GM18870 (cell line): ENCODE measurements at regions not wholly inside any gene's neighbourhood (a gene's known extent, or its start where the extent isn't known, plus 50 kb on each side); places are given as distances from the start of the nearest gene placed in this dataset.
"Not testable (repeated sequence)": the region's sequence is repeated elsewhere in the genome, so short reads cannot be mapped to it uniquely, and the experiment has no call there.

ENCODE experiments used
- ATAC-seq: cut with Tn5 transposase; IDR thresholded peaks from one replicate; pipeline ENCODE4 v1.9.1; 2021; ENCODE audit warnings: moderate library complexity; ENCODE audit not compliant: unreplicated experiment

GRCh38 chr1:99533909-99534637, 111.8 kb upstream of the PALMD start:
- no peak for ATAC-seq

- no peak for ATAC-seq
Measured at GRCh38 chr1:99534638-99534930, 111.3 kb upstream of the PALMD start.

- ATAC-seq: no peak
Measured at GRCh38 chr1:99535470-99536164, 110.3 kb upstream of the PALMD start.

- no peak for ATAC-seq
Measured at GRCh38 chr1:99537886-99538617, 107.9 kb upstream of the PALMD start.

GRCh38 chr1:99538618-99538956, 107.3 kb upstream of the PALMD start:
- ATAC-seq: no peak

GRCh38 chr1:99539131-99539530, 106.8 kb upstream of the PALMD start:
- ATAC-seq: no peak

GRCh38 chr1:99540744-99541143, 105.2 kb upstream of the PALMD start:
- ATAC-seq: no peak

- ATAC-seq: no peak
Measured at GRCh38 chr1:99544328-99544727, 101.6 kb upstream of the PALMD start.

- ATAC-seq: no peak
Measured at GRCh38 chr1:99546432-99547416, 99.2 kb upstream of the PALMD start.

GRCh38 chr1:99548943-99549605, 96.8 kb upstream of the PALMD start:
- no peak for ATAC-seq

GRCh38 chr1:99550198-99550597, 95.7 kb upstream of the PALMD start:
- no peak for ATAC-seq

- ATAC-seq: no peak
Measured at GRCh38 chr1:99551812-99552614, 93.9 kb upstream of the PALMD start.

GRCh38 chr1:99553301-99553700, 92.6 kb upstream of the PALMD start:
- no peak for ATAC-seq

GRCh38 chr1:99553819-99554218, 92.1 kb upstream of the PALMD start:
- ATAC-seq: not testable (repeated sequence)

- ATAC-seq: no peak
Measured at GRCh38 chr1:99554727-99555126, 91.2 kb upstream of the PALMD start.

GRCh38 chr1:99557546-99558202, 88.2 kb upstream of the PALMD start:
- ATAC-seq: peak; percentile 55

- no peak for ATAC-seq
Measured at GRCh38 chr1:99559166-99559565, 86.7 kb upstream of the PALMD start.

GRCh38 chr1:99560207-99561040, 85.5 kb upstream of the PALMD start:
- ATAC-seq: no peak
